Activated CD8-positive, alpha-beta T cell treated with anti-CD3 and anti-CD28 coated beads for 36 hours (primary cell): ENCODE measurements at regions not wholly inside any gene's neighbourhood (a gene's known extent, or its start where the extent isn't known, plus 50 kb on each side); places are given as distances from the start of the nearest gene placed in this dataset.
"Not testable (repeated sequence)": the region's sequence is repeated elsewhere in the genome, so short reads cannot be mapped to it uniquely, and the experiment has no call there.

Source experiments
- ATAC-seq: fragments of 200-7000 bp; cut with Tn5 transposase; one replicate; pipeline ENCODE4 v1.10.0; 2021; ENCODE audit warnings: mild to moderate bottlenecking, moderate library complexity
- CTCF ChIA-PET: fragments of 350-600 bp; sonication (Branson Sonifier 250); formaldehyde crosslinking; loops from one replicate; lab custom pipeline; 2021; ENCODE audit warnings: antibody characterized with exemption; lab: Charles Lee
- POLR2A ChIA-PET: fragments of 350-600 bp; sonication (Branson Sonifier 250); formaldehyde crosslinking; loops from one replicate; lab custom pipeline; 2021; ENCODE audit warnings: antibody characterized with exemption; lab: Charles Lee
- DNase-seq: peaks from one replicate; pipeline ENCODE4 v3.0.0-alpha.2; 2020
- H3K27ac Mint-ChIP-seq: one replicate; pipeline ENCODE4 v1.8.0; 2021; ENCODE audit warnings: mild to moderate bottlenecking, mixed read lengths
- H3K27me3 Mint-ChIP-seq: one replicate; pipeline ENCODE4 v1.8.0; 2021; ENCODE audit warnings: mixed read lengths
- H3K36me3 Mint-ChIP-seq: one replicate; pipeline ENCODE4 v1.8.0; 2021; ENCODE audit warnings: low read depth, mixed read lengths
- H3K4me1 Mint-ChIP-seq: one replicate; pipeline ENCODE4 v1.8.0; 2021; ENCODE audit warnings: low read depth, mixed read lengths
- H3K4me3 Mint-ChIP-seq: one replicate; pipeline ENCODE4 v1.8.0; 2021; ENCODE audit warnings: mild to moderate bottlenecking, moderate library complexity, mixed read lengths
- H3K9me3 Mint-ChIP-seq: one replicate; pipeline ENCODE4 v1.8.0; 2021; ENCODE audit warnings: mixed read lengths
- intact Hi-C: fragments of 100-400 bp; cut with micrococcal nuclease; formaldehyde crosslinking; loops from one replicate; pipeline ENCODE4 v1.10.0; 2022
- TF ChIP-seq, protein P1 (sequence below): fragments of 200-600 bp; IDR thresholded peaks from one replicate; pipeline ENCODE4 v1.8.0; 2022; ENCODE audit warnings: antibody characterized with exemption, mild to moderate bottlenecking

DNA sequence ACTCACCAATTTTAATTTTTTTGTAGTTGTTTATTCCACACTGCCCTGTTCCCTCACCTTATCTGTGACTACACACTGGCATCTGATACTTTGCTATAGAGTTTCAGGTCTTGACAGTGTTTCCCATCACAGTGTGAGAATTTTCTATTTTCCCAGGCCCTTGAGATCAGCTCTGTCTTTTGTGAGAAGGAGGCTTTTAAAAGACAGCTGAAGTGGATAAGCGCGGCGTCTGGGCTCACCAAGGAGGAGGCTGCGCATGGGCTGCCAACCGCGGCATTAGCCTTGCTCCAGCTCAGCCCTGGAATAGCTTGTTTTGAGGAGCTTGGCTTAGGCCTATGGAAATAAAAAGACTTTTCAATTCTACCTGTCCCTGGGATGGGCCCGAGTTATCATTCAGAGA is 181.3 kb downstream of the RMST start:
- intact Hi-C loops, result no loop called here
- no peak overlapping the region for H3K4me3 Mint-ChIP-seq
- CTCF ChIA-PET, result no interaction called here
- H3K36me3 Mint-ChIP-seq, result no peaks in the 10 kb centered on the region
- no peak for DNase-seq
- H3K27ac Mint-ChIP-seq, result no peak overlapping the region
- POLR2A ChIA-PET, result interaction anchor here (0.6 kb wide), 1 partner anchor 308 kb away, joined by 3 read pairs; no protein-coding TSS in a partner anchor
- peaks cover 3% of the 10 kb centered on the region for H3K9me3 Mint-ChIP-seq
- H3K27me3 Mint-ChIP-seq, result no peaks in the 10 kb centered on the region
- ATAC-seq, result no peak
- TF ChIP-seq, protein P1, sequence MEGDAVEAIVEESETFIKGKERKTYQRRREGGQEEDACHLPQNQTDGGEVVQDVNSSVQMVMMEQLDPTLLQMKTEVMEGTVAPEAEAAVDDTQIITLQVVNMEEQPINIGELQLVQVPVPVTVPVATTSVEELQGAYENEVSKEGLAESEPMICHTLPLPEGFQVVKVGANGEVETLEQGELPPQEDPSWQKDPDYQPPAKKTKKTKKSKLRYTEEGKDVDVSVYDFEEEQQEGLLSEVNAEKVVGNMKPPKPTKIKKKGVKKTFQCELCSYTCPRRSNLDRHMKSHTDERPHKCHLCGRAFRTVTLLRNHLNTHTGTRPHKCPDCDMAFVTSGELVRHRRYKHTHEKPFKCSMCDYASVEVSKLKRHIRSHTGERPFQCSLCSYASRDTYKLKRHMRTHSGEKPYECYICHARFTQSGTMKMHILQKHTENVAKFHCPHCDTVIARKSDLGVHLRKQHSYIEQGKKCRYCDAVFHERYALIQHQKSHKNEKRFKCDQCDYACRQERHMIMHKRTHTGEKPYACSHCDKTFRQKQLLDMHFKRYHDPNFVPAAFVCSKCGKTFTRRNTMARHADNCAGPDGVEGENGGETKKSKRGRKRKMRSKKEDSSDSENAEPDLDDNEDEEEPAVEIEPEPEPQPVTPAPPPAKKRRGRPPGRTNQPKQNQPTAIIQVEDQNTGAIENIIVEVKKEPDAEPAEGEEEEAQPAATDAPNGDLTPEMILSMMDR, result no peak
- H3K4me1 Mint-ChIP-seq, result no peaks in the 10 kb centered on the region

- Mint-ChIP-seq H3K27ac (no peak overlapping the region), H3K27me3 (no peaks in the 10 kb centered on the region), H3K4me3 (no peak overlapping the region), H3K9me3 (peaks cover 3% of the 10 kb centered on the region), H3K36me3 (no peaks in the 10 kb centered on the region), H3K4me1 (no peaks in the 10 kb centered on the region)
- POLR2A ChIA-PET, result no interaction called here
- DNase-seq (no peak), ATAC-seq (no peak)
- TF ChIP-seq, protein P1, result no peak
- intact Hi-C loops, result no loop called here
- CTCF ChIA-PET, result no interaction called here
Observed at GRCh38 chr12:97645726-97646125, 183.1 kb downstream of the RMST start.

GRCh38 chr12:97647142-97647541 is 184.5 kb downstream of the RMST start:
- Mint-ChIP-seq H3K27me3 (no peaks in the 10 kb centered on the region), H3K4me1 (no peaks in the 10 kb centered on the region), H3K27ac (no peak overlapping the region), H3K4me3 (no peak overlapping the region), H3K9me3 (no peaks in the 10 kb centered on the region), H3K36me3 (no peaks in the 10 kb centered on the region)
- no peak for ATAC-seq
- DNase-seq, result no peak
- ChIA-PET CTCF (no interaction called here), POLR2A (no interaction called here)
- intact Hi-C loops, result no loop called here
- TF ChIP-seq, protein P1, result no peak

GRCh38 chr12:97650242-97650641 is 187.6 kb downstream of the RMST start:
- ATAC-seq (no peak), DNase-seq (no peak)
- H3K27me3 Mint-ChIP-seq, result no peaks in the 10 kb centered on the region
- TF ChIP-seq, protein P1, result no peak
- ChIA-PET POLR2A (no interaction called here), CTCF (no interaction called here)
- intact Hi-C loops, result no loop called here
- no peaks in the 10 kb centered on the region for H3K9me3 Mint-ChIP-seq
- H3K4me3 Mint-ChIP-seq, result no peak overlapping the region
- no peaks in the 10 kb centered on the region for H3K36me3 Mint-ChIP-seq
- no peaks in the 10 kb centered on the region for H3K4me1 Mint-ChIP-seq
- no peak overlapping the region for H3K27ac Mint-ChIP-seq

- POLR2A ChIA-PET, H3K36me3 Mint-ChIP-seq, DNase-seq, H3K27ac Mint-ChIP-seq, H3K4me1 Mint-ChIP-seq, H3K27me3 Mint-ChIP-seq, H3K9me3 Mint-ChIP-seq, intact Hi-C loops, CTCF ChIA-PET, H3K4me3 Mint-ChIP-seq, ATAC-seq: not testable (repeated sequence)
Observed at GRCh38 chr12:97656548-97656947, 193.9 kb downstream of the RMST start.
